Keratinocyte (primary cell): ENCODE measurements at regions not wholly inside any gene's neighbourhood (a gene's known extent, or its start where the extent isn't known, plus 50 kb on each side); places are given as distances from the start of the nearest gene placed in this dataset.
A peak's percentile ranks its signal among the peaks of the same experiment; 100 is the strongest.

ENCODE experiments used
- DNase-seq: peaks from one replicate; pipeline ENCODE4 v3.0.0-alpha.2; 2011; ENCODE audit warnings: low read depth, missing footprints, low spot score
- FAIRE-seq: peaks from 2 replicates; lab custom pipeline; 2011; peaks lifted over from hg19 to GRCh38; lab: Jason Lieb, UNC
- H2AFZ ChIP-seq: 2 replicates; pipeline ENCODE4 v1.6.0; 2012; ENCODE audit warnings: low read length, control low read depth, inconsistent platforms; ENCODE audit not compliant: control insufficient read depth
- H3K27ac ChIP-seq: 2 replicates; pipeline ENCODE4 v1.5.1; 2011; ENCODE audit warnings: low read length; ENCODE audit not compliant: control insufficient read depth, insufficient read depth
- H3K27me3 ChIP-seq: 3 replicates; pipeline ENCODE4 v1.6.0; 2011; ENCODE audit warnings: low read length; ENCODE audit not compliant: control insufficient read depth, insufficient read depth; ENCODE audit errors: extremely low read depth
- H3K36me3 ChIP-seq, 2 experiments: 2 replicates in 1 of 2; 3 replicates in 1 of 2; pipeline ENCODE4 v1.5.1; 2011; ENCODE audit warnings: low read length in 2 of 2, mild to moderate bottlenecking in 1 of 2; ENCODE audit not compliant: control insufficient read depth in 2 of 2, insufficient read depth in 2 of 2; ENCODE audit errors: extremely low read depth in 1 of 2
- H3K4me1 ChIP-seq: 3 replicates; pipeline ENCODE4 v1.5.1; 2011; ENCODE audit warnings: low read length; ENCODE audit not compliant: control insufficient read depth, insufficient read depth; ENCODE audit errors: extremely low read depth
- H3K4me2 ChIP-seq: 3 replicates; pipeline ENCODE4 v1.6.0; 2011; ENCODE audit warnings: low read depth, low read length; ENCODE audit not compliant: control insufficient read depth, insufficient read depth; ENCODE audit errors: extremely low read depth
- H3K4me3 ChIP-seq, 3 experiments: fragments of 200-600 bp in 1 of 3; sonication (generic) in 1 of 3; 2 replicates in 2 of 3; 3 replicates in 1 of 3; pipeline ENCODE4 v1.5.1; 2011 to 2016; ENCODE audit warnings: low read length in 3 of 3, mild to moderate bottlenecking in 3 of 3, control low read depth in 2 of 3, inconsistent platforms in 1 of 3, low read depth in 1 of 3, mixed read lengths in 1 of 3, mixed run types in 1 of 3, moderate library complexity in 1 of 3; ENCODE audit not compliant: control insufficient read depth in 2 of 3, insufficient read depth in 2 of 3; ENCODE audit errors: extremely low read depth in 1 of 3
- H3K79me2 ChIP-seq: 2 replicates; pipeline ENCODE4 v1.6.0; 2012; ENCODE audit warnings: low read length; ENCODE audit not compliant: control insufficient read depth, insufficient read depth
- H3K9ac ChIP-seq: 3 replicates; pipeline ENCODE4 v1.6.0; 2011; ENCODE audit warnings: low read length; ENCODE audit not compliant: control insufficient read depth, insufficient read depth; ENCODE audit errors: extremely low read depth
- H3K9me1 ChIP-seq: 3 replicates; pipeline ENCODE4 v1.6.0; 2011; ENCODE audit warnings: low read length; ENCODE audit not compliant: control insufficient read depth, insufficient read depth; ENCODE audit errors: extremely low read depth
- H3K9me3 ChIP-seq: 2 replicates; pipeline ENCODE4 v1.5.1; 2012; ENCODE audit warnings: low read depth, low read length; ENCODE audit not compliant: control insufficient read depth
- H4K20me1 ChIP-seq: 3 replicates; pipeline ENCODE4 v1.6.0; 2011; ENCODE audit warnings: low read length; ENCODE audit not compliant: control insufficient read depth, insufficient read depth; ENCODE audit errors: extremely low read depth
- CTCF ChIP-seq, 3 experiments: IDR thresholded peaks in 1 of 3; conservative IDR thresholded peaks in 1 of 3; optimal IDR thresholded peaks in 1 of 3; 2 replicates in 2 of 3; 3 replicates in 1 of 3; pipeline versions ENCODE3 to v1.5.1; 2011; ENCODE audit warnings: low read length in 3 of 3, mild to moderate bottlenecking in 3 of 3, moderate library complexity in 2 of 3, control low read depth in 1 of 3, inconsistent platforms in 1 of 3; ENCODE audit not compliant: insufficient read depth in 2 of 3; ENCODE audit errors: extremely low read depth in 1 of 3
- EZH2 ChIP-seq: IDR thresholded peaks from one replicate; pipeline ENCODE4 v1.6.1; 2012; ENCODE audit warnings: inconsistent platforms, mild to moderate bottlenecking, low read length, moderate library complexity
- dilution Hi-C: fragments of 300-500 bp; cut with MboI; formaldehyde crosslinking; loops from one replicate; pipeline ENCODE4 v1.7.0; 2020; ENCODE audit warnings: low sequenced_read_pairs; ENCODE audit not compliant: extremely low pct_ligation_motif_present

GRCh38 chr2:64865831-64866345 is 123.3 kb upstream of the SLC1A4 start:
- dilution Hi-C loops = no loop called here
- Histone ChIP-seq H3K27ac (no peak overlapping the region), H3K36me3 (no peaks in the 10 kb centered on the region), H3K9ac (peak overlapping the region; percentile 85), H2AFZ (peak overlapping the region; percentile 79), H3K79me2 (no peaks in the 10 kb centered on the region), H3K4me1 (peaks cover 15% of the 10 kb centered on the region), H3K9me3 (peaks cover 3% of the 10 kb centered on the region), H3K27me3 (no peaks in the 10 kb centered on the region), H3K4me2 (peak overlapping the region; percentile 91), H3K9me1 (no peaks in the 10 kb centered on the region), H3K4me3 (peak overlapping the region in 1 of 3 experiments; percentile 63), H4K20me1 (no peaks in the 10 kb centered on the region)
- FAIRE-seq (no peak), DNase-seq (no peak)
- TF ChIP-seq EZH2 (no peak), CTCF (optimal IDR thresholded peaks at IDR 0.05 in 1 of 3, IDR thresholded peaks at IDR 0.05 in 1 of 3, conservative IDR thresholded peaks at IDR 0.05 in 1 of 3; ENCODE audit: extremely low read depth in 1 of 3, insufficient read depth in 2 of 3, low read length in 3 of 3) (no peak)

- FAIRE-seq = no peak
- DNase-seq = no peak
Observed at GRCh38 chr2:64866797-64867196, 122.4 kb upstream of the SLC1A4 start.

More at GRCh38 chr2:64866797-64867196, 122.4 kb upstream of the SLC1A4 start:
- Histone ChIP-seq H3K36me3 (no peaks in the 10 kb centered on the region), H4K20me1 (no peaks in the 10 kb centered on the region), H3K9ac (no peak overlapping the region), H3K4me1 (peaks cover 19% of the 10 kb centered on the region), H3K9me3 (peaks cover 3% of the 10 kb centered on the region), H3K9me1 (no peaks in the 10 kb centered on the region), H3K27me3 (no peaks in the 10 kb centered on the region), H3K4me2 (no peak overlapping the region), H3K79me2 (no peaks in the 10 kb centered on the region), H3K4me3 (no peak overlapping the region), H3K27ac (no peak overlapping the region), H2AFZ (no peak overlapping the region)
- dilution Hi-C loops = no loop called here
- TF ChIP-seq EZH2 (no peak), CTCF (optimal IDR thresholded peaks at IDR 0.05 in 1 of 3, IDR thresholded peaks at IDR 0.05 in 1 of 3, conservative IDR thresholded peaks at IDR 0.05 in 1 of 3; ENCODE audit: extremely low read depth in 1 of 3, insufficient read depth in 2 of 3, low read length in 3 of 3) (no peak)
